ENCODE measurements at regions not wholly inside any gene's neighbourhood (a gene's known extent, or its start where the extent isn't known, plus 50 kb on each side); places are given as distances from the start of the nearest gene placed in this dataset.

- Histone ChIP-seq H3K36me3 (ENCODE audit: control insufficient read depth in 2 of 2, insufficient read depth in 1 of 2, low read length in 2 of 2) (no peaks in the 10 kb centered on the region), H3K4me1 (ENCODE audit: control insufficient read depth, insufficient read depth, low read length) (no peaks in the 10 kb centered on the region), H3K27ac (ENCODE audit: extremely low read depth, low read depth, low read length) (no peak overlapping the region), H3K4me3 (ENCODE audit: low read depth, low read length) (no peak overlapping the region), H3K9me3 (ENCODE audit: control insufficient read depth, insufficient read depth, low read depth, low read length) (no peaks in the 10 kb centered on the region)
- POLR2A ChIA-PET, result no interaction called here
- TF ChIP-seq RBAK (tag by site-specific recombination; IDR thresholded peaks at IDR 0.05), result no peak
- no peak for TF ChIP-seq ZIC2 (tag by site-specific recombination; IDR thresholded peaks at IDR 0.05)
- peak; percentile 75 for TF ChIP-seq ZFP3 (tag by site-specific recombination; IDR thresholded peaks at IDR 0.05; ENCODE audit: low read depth)
- CTCF ChIA-PET, result no interaction called here
These were observed 77.2 kb downstream of the MYEOV start for GRCh38 chr11:69370984-69371709.

- Histone ChIP-seq H3K4me3 (ENCODE audit: low read depth, low read length) (no peak overlapping the region), H3K36me3 (ENCODE audit: control insufficient read depth in 2 of 2, insufficient read depth in 1 of 2, low read length in 2 of 2) (no peaks in the 10 kb centered on the region), H3K4me1 (ENCODE audit: control insufficient read depth, insufficient read depth, low read length) (no peaks in the 10 kb centered on the region), H3K9me3 (ENCODE audit: control insufficient read depth, insufficient read depth, low read depth, low read length) (no peaks in the 10 kb centered on the region), H3K27ac (ENCODE audit: extremely low read depth, low read depth, low read length) (no peak overlapping the region)
- no peak for TF ChIP-seq ZNF830 (tag by site-specific recombination; IDR thresholded peaks at IDR 0.05; ENCODE audit: low read depth)
- TF ChIP-seq ZBTB17 (tag by site-specific recombination; IDR thresholded peaks at IDR 0.05), result no peak
- TF ChIP-seq ZNF223 (tag by site-specific recombination; IDR thresholded peaks at IDR 0.05), result no peak
- no peak for TF ChIP-seq ZNF37A (tag by site-specific recombination; IDR thresholded peaks at IDR 0.05)
- TF ChIP-seq ZNF654 (tag by site-specific recombination; IDR thresholded peaks at IDR 0.05; ENCODE audit: low read depth), result no peak
- no peak for TF ChIP-seq ZSCAN16 (tag by site-specific recombination; IDR thresholded peaks at IDR 0.05)
- no peak for TF ChIP-seq PBX3 (CRISPR knock-in tag; IDR thresholded peaks at IDR 0.05)
- TF ChIP-seq YY2 (tag by site-specific recombination; IDR thresholded peaks at IDR 0.05), result no peak
- TF ChIP-seq YY1 (tag by site-specific recombination; IDR thresholded peaks at IDR 0.05), result no peak
- TF ChIP-seq ZNF423 (tag by site-specific recombination; IDR thresholded peaks at IDR 0.05), result no peak
- TF ChIP-seq ZNF837 (tag by site-specific recombination; IDR thresholded peaks at IDR 0.05), result no peak
- TF ChIP-seq SCRT1 (tag by site-specific recombination; IDR thresholded peaks at IDR 0.05; ENCODE audit: borderline replicate concordance), result no peak
- TF ChIP-seq ZNF266 (tag by site-specific recombination; IDR thresholded peaks at IDR 0.05; ENCODE audit: low read depth), result no peak
- no peak for TF ChIP-seq ZNF792 (tag by site-specific recombination; IDR thresholded peaks at IDR 0.05)
- TF ChIP-seq TCF7L2 (IDR thresholded peaks at IDR 0.05; ENCODE audit: borderline replicate concordance, low read depth, low read length), result no peak
- TF ChIP-seq ZBTB26 (tag by site-specific recombination; optimal IDR thresholded peaks at IDR 0.05), result no peak
- no peak for TF ChIP-seq ZNF391 (tag by site-specific recombination; IDR thresholded peaks at IDR 0.05; ENCODE audit: borderline replicate concordance, low read depth)
- no peak for TF ChIP-seq ZNF221 (tag by site-specific recombination; IDR thresholded peaks at IDR 0.05; ENCODE audit: borderline replicate concordance)
- ChIA-PET CTCF (no interaction called here), POLR2A (interaction anchor here (0.6 kb wide), 1 partner anchor 887 kb away, joined by 4 read pairs; no protein-coding TSS in a partner anchor)
These were observed 78.0 kb downstream of the MYEOV start for GRCh38 chr11:69371731-69372588.

Data from HEK293 (cell line).